ENCODE measurements at regions not wholly inside any gene's neighbourhood (a gene's known extent, or its start where the extent isn't known, plus 50 kb on each side); places are given as distances from the start of the nearest gene placed in this dataset.

- ATAC-seq = no peak
- TF ChIP-seq CREB5 (CRISPR knock-in tag; IDR thresholded peaks at IDR 0.05; ENCODE audit: low read depth) = no peak
- TF ChIP-seq ZFP3 (CRISPR knock-in tag; IDR thresholded peaks at IDR 0.05) = no peak
- TF ChIP-seq GLIS3 (CRISPR knock-in tag; IDR thresholded peaks at IDR 0.05) = no peak
- no peak for TF ChIP-seq ZNF565 (CRISPR knock-in tag; conservative IDR thresholded peaks at IDR 0.05; ENCODE audit: low read depth)
- no peak for TF ChIP-seq PATZ1 (CRISPR knock-in tag; IDR thresholded peaks at IDR 0.05; ENCODE audit: borderline replicate concordance)
- no peak for TF ChIP-seq ZNF70 (CRISPR knock-in tag; IDR thresholded peaks at IDR 0.05)
- no peak for TF ChIP-seq CSRNP3 (CRISPR knock-in tag; IDR thresholded peaks at IDR 0.05)
- no peak for TF ChIP-seq TSHZ2 (CRISPR knock-in tag; IDR thresholded peaks at IDR 0.05)
These were observed 60.4 kb upstream of the METAP2 start for GRCh38 chr12:95413576-95413975.

- TF ChIP-seq ISL1 (CRISPR knock-in tag; IDR thresholded peaks at IDR 0.05) = no peak
- TF ChIP-seq OSR1 (CRISPR knock-in tag; IDR thresholded peaks at IDR 0.05) = no peak
- TF ChIP-seq CSDC2 (CRISPR knock-in tag; IDR thresholded peaks at IDR 0.05) = no peak
- no peak for TF ChIP-seq RARB (CRISPR knock-in tag; IDR thresholded peaks at IDR 0.05)
- no peak for TF ChIP-seq ZNF70 (CRISPR knock-in tag; IDR thresholded peaks at IDR 0.05)
- TF ChIP-seq ZNF565 (CRISPR knock-in tag; conservative IDR thresholded peaks at IDR 0.05; ENCODE audit: low read depth) = no peak
- no peak for TF ChIP-seq ZFP30 (CRISPR knock-in tag; IDR thresholded peaks at IDR 0.05)
- no peak for TF ChIP-seq ZNF8 (CRISPR knock-in tag; IDR thresholded peaks at IDR 0.05)
- TF ChIP-seq SNAI2 (CRISPR knock-in tag; IDR thresholded peaks at IDR 0.05) = no peak
- no peak for TF ChIP-seq TSHZ2 (CRISPR knock-in tag; IDR thresholded peaks at IDR 0.05)
- no peak for TF ChIP-seq GLIS3 (CRISPR knock-in tag; IDR thresholded peaks at IDR 0.05)
- no peak for TF ChIP-seq PPARA (CRISPR knock-in tag; IDR thresholded peaks at IDR 0.05; ENCODE audit: borderline replicate concordance)
- no peak for TF ChIP-seq POU6F1 (CRISPR knock-in tag; IDR thresholded peaks at IDR 0.05; ENCODE audit: borderline replicate concordance, low read depth)
- TF ChIP-seq CREB5 (CRISPR knock-in tag; IDR thresholded peaks at IDR 0.05; ENCODE audit: low read depth) = no peak
- no peak for TF ChIP-seq PATZ1 (CRISPR knock-in tag; IDR thresholded peaks at IDR 0.05; ENCODE audit: borderline replicate concordance)
- TF ChIP-seq ZFP3 (CRISPR knock-in tag; IDR thresholded peaks at IDR 0.05) = no peak
- no peak for TF ChIP-seq TOX (CRISPR knock-in tag; IDR thresholded peaks at IDR 0.05; ENCODE audit: borderline replicate concordance)
- no peak for ATAC-seq
These were observed 58.5 kb upstream of the METAP2 start for GRCh38 chr12:95415451-95415850.

All from SK-N-SH treated with all-trans-retinoic acid at 6 μM for 48 hours (cell line).